HG03432 (cell line): ENCODE measurements at regions not wholly inside any gene's neighbourhood (a gene's known extent, or its start where the extent isn't known, plus 50 kb on each side); places are given as distances from the start of the nearest gene placed in this dataset.

Experiments used
- ATAC-seq: cut with Tn5 transposase; IDR thresholded peaks from one replicate; pipeline ENCODE4 v1.9.1; 2021; ENCODE audit warnings: mild to moderate bottlenecking, moderate library complexity; ENCODE audit not compliant: unreplicated experiment

- no peak for ATAC-seq
Measured at GRCh38 chr5:56358046-56358445, 124.9 kb upstream of the ANKRD55 start.

- ATAC-seq = no peak
Measured at GRCh38 chr5:56357426-56357825, 124.3 kb upstream of the ANKRD55 start.

DNA sequence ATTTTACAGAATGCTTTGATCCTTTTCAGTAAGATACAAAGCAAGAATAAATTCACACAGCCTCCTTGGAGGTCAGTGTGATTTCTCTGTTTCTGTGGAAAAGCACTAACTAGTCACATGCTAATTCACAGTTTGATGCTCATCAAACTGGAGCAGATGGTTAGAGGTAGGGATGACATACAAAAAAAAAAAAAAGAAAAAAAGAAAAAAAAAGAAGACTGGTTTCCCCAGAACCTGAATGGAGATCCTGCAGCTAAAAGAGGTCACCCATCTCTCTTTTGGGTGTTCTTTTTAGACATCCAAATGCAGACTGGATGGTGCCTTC lies 123.7 kb upstream of the ANKRD55 start:
- ATAC-seq = no peak

DNA sequence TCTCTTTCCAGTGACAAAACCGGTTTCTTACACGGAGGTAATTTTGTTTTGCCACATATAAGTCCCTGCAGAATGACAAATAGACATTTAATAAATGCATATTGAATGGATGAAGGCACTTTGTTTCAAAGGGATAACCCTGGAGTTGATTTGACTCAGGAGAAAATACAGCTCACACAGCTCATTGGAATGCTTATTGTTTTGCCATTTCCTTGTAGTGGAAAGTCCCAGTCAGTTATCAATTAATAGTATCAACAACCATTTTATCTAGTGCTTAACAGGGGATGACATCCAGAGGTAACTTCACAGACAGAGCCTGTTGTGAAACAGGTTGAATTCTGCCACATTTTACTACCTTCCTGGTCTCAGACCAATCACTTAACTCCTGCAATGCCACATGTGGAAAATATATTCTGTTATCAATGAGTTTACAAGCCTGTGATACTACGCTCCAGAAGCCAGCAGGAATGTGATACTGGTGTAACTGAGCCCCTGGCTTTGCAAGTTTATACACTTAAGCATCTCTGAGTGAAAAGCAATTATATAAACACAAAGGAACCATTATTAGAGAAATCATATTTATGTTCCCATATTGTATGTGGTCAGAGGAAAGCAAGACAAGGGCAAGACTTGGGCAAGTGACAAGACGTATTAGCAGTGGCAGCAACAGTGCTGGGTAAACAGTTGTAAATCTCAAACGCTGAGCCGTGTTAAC lies 123.1 kb upstream of the ANKRD55 start:
- ATAC-seq = no peak

- no peak for ATAC-seq
Measured at GRCh38 chr5:56354836-56355235, 121.7 kb upstream of the ANKRD55 start.

DNA sequence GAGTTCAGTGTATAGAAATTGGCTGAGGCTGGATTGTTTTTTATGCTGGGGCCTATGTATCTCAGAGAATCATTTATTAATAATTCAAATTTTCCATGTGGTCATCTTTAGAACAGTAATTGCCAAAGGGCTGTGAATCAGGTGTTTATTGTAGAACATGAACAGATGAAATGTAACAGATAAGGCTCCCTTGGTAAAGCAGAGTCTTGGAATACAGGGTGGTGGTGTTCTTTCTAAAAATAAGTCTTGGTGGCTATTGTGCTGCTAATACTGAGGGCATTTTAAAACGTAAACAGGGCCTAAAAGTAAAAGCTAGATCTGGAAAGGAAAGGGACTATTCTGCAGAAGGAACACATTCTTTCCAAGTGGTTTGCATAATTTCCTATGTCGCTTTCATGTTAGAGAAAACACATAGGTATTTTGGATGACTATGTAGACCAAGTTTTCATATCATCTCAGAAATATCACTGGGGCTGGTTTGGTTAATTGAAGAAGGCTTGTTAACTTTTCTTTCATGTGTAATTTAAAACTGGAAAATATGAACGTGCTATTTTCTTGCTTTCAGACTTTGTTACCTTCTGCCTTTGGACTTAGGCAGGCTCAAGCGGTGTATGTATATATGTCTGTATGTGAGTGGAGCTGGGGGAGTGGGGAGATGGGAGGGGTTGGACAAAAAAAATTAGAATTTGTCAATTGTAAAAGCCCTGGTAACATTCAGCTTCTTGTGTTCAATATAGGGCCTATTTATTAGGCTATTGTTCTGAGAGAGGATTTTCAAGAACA lies 119.9 kb upstream of the ANKRD55 start:
- ATAC-seq = no peak

DNA sequence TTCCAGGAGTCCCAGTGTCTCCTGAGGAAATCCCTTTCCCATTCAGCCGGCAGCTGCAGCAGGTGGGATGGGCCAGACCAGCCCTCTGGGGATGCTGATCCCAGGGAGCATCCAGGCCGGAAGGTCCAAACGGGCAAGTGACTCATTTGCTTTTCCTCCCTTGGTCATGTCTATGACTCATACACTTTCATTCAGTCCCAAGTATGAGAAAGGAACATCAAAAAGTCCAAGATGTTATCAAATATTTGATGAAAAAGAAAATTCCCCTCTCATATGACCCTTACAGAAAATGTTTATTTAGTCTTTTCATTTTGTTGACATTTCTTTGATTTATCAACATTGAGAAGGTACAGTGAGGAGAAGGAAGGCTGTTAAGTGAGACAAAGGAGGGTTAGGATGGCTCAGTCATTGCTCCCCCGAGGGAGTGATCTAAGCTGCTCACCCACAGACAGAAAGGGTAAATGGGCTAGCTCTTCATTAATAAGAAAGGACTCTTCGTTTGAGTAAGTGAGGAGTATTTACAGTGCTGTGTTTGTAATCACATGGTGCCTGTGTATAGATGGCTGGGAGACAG lies 117.6 kb upstream of the ANKRD55 start:
- no peak for ATAC-seq

- no peak for ATAC-seq
Measured at GRCh38 chr5:56350011-56350596, 117.0 kb upstream of the ANKRD55 start.

DNA sequence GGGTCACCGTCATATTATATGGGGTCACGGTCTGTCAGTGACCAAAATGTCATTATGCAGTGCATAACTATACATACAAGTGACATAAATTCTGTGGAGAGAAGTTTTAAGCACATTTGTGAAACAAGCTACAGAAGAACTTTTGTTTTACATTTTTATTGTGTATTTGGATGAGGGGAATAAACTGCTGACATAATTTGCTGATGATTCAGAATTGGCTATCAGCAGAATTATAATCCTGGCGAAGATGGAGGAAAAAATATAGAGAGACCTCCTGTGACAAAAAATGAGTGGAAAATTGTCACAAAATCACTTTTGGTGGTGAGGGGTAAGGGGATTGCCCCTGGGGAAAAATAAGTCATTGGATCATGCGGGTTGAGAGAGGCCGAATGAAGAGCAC lies 116.3 kb upstream of the ANKRD55 start:
- ATAC-seq = no peak

GRCh38 chr5:56346741-56347535 lies 113.8 kb upstream of the ANKRD55 start:
- ATAC-seq = no peak

GRCh38 chr5:56346044-56346710 lies 113.0 kb upstream of the ANKRD55 start:
- no peak for ATAC-seq

GRCh38 chr5:56345352-56345751 lies 112.2 kb upstream of the ANKRD55 start:
- ATAC-seq = no peak

DNA sequence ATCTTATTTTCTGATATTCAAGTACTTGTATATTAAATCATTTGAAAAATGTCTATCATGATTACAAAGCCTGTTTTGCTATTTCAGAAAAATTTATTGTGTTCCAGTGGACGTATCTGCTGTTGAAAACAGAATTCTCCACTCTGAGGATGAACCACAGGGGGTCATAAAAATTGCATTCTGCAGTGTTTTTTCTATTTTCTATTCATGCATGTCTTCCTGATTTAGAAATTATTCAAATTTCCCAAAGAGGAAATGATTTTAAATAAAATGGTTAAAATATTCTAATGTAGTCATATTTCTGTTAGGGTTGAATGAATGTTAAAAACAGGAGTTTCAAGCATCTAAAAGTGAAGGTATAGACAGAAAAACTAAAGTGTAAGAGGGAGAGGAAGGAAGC lies 111.5 kb upstream of the ANKRD55 start:
- ATAC-seq = no peak

GRCh38 chr5:56343988-56344387 lies 110.9 kb upstream of the ANKRD55 start:
- no peak for ATAC-seq

GRCh38 chr5:56342616-56343015 lies 109.5 kb upstream of the ANKRD55 start:
- no peak for ATAC-seq

DNA sequence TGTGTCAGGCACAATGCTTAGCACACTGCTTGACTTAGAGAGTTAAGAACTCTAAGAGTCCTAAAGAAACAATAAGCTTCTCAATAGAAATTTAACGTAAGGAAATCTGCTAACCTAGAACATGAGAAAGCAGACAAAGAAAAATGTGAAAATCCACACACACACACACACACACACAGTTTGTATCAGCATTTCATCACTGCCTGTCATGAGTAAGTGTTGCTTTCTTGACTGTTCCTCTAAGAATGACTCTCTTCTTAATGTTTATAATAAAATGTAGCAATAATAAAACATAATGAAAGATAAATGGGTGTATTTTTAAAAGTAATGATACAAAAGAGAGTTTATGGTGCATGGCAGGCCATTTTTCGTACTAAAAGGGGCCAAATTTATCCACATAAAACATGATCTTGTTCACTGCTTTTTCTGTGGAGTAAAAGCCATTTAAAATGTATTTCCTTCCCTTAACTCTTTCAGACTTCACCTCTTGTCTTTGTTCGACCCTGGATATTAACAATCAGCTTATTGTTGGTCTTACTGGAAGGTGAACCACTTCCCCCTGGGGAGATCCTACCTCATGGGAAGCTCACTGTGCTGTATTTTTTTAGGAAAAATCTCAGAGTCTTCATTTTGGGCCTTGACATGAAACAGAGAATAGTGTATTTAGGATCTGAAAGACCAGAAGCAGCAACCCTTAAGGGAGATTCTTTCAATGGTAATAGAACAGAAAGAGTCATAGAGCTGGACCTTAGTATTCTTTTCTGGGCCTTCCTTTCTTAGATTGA lies 107.3 kb upstream of the ANKRD55 start:
- ATAC-seq = no peak

GRCh38 chr5:56339732-56340131 lies 106.6 kb upstream of the ANKRD55 start:
- no peak for ATAC-seq

- no peak for ATAC-seq
Measured at GRCh38 chr5:56337715-56338319, 104.7 kb upstream of the ANKRD55 start.

DNA sequence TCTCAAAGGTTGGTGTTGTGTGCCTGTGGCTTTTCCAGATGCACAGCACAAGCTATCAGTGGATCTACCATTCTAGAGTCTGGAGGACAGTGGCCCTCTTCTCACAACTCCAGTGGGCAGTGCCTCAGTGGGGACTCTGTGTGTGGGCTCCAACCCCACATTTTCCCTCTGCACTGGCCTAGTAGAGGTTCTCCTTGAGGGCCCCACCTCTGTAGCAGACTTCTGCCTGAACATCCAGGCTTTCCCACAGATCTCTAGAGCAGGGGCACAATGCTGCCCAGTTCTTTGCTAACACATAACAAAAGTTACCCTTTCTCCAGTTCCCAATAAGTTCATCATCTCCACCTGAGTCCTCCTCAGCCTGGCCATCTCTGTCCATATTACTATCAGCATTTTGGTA lies 102.1 kb upstream of the ANKRD55 start:
- ATAC-seq = no peak
